HCT116 (cell line): ENCODE measurements at regions not wholly inside any gene's neighbourhood (a gene's known extent, or its start where the extent isn't known, plus 50 kb on each side); places are given as distances from the start of the nearest gene placed in this dataset.

Source experiments
- CTCF ChIP-seq, 3 experiments: fragments of 200-600 bp in 1 of 3; sonication (generic) in 1 of 3; IDR thresholded peaks in 2 of 3; conservative IDR thresholded peaks in 1 of 3; 2 replicates each; pipeline ENCODE4 v1.5.1; 2012 to 2017; ENCODE audit warnings: low read depth in 2 of 3, low read length in 2 of 3, antibody characterized with exemption in 1 of 3, borderline replicate concordance in 1 of 3, control low read depth in 1 of 3, mild to moderate bottlenecking in 1 of 3, mixed read lengths in 1 of 3, mixed run types in 1 of 3, moderate library complexity in 1 of 3; ENCODE audit not compliant: insufficient read depth in 1 of 3
- EZH2 ChIP-seq: fragments of 200-600 bp; sonication (generic); IDR thresholded peaks from 2 replicates; pipeline ENCODE4 v1.6.1; 2017; ENCODE audit warnings: antibody characterized with exemption, mixed run types
- EZH2phosphoT487 ChIP-seq: fragments of 200-600 bp; IDR thresholded peaks from 2 replicates; pipeline ENCODE4 v1.6.1; 2018; ENCODE audit warnings: antibody characterized with exemption, borderline replicate concordance
- RAD21 ChIP-seq: IDR thresholded peaks from 2 replicates; pipeline ENCODE4 v1.6.1; 2012; ENCODE audit warnings: low read depth, mild to moderate bottlenecking
- REST ChIP-seq: IDR thresholded peaks from 2 replicates; pipeline ENCODE4 v1.6.1; 2012; ENCODE audit warnings: low read depth
- SP1 ChIP-seq: IDR thresholded peaks from 2 replicates; pipeline ENCODE4 v1.6.1; 2012; ENCODE audit warnings: low read depth

GRCh38 chr16:55082591-55082976, 151.9 kb downstream of the IRX5 start:
- TF ChIP-seq CTCF (IDR thresholded peaks at IDR 0.05 in 2 of 3, conservative IDR thresholded peaks at IDR 0.05 in 1 of 3; ENCODE audit: borderline replicate concordance in 1 of 3, insufficient read depth in 1 of 3, low read depth in 2 of 3, low read length in 2 of 3): no peak
- TF ChIP-seq EZH2phosphoT487: no peak
- TF ChIP-seq REST: no peak
- no peak for TF ChIP-seq SP1
- TF ChIP-seq RAD21: no peak
- TF ChIP-seq EZH2: no peak
